SK-N-SH (cell line): ENCODE measurements at regions not wholly inside any gene's neighbourhood (a gene's known extent, or its start where the extent isn't known, plus 50 kb on each side); places are given as distances from the start of the nearest gene placed in this dataset.

Experiments
- CTCF ChIA-PET: fragments of 300-600, 350-600 bp; formaldehyde crosslinking; extraction: SDS; loops from one replicate; lab custom pipeline; 2021; lab: Yijun Ruan, JAX
- POLR2A ChIA-PET: fragments of 350-600 bp; sonication (Branson Sonifier 250); formaldehyde crosslinking; extraction: SDS; loops from one replicate; lab custom pipeline; 2020; ENCODE audit warnings: antibody characterized with exemption, inconsistent platforms; lab: Yijun Ruan, JAX
- DNase-seq: peaks from one replicate; pipeline ENCODE4 v3.0.0; 2012
- H2AFZ ChIP-seq: fragments of 200-600 bp; sonication (generic); 2 replicates; pipeline ENCODE4 v1.8.1; 2016; ENCODE audit warnings: antibody characterized with exemption, mild to moderate bottlenecking, low read depth
- H3F3A ChIP-seq: fragments of 200-600 bp; sonication (generic); replicated peaks from 2 replicates; pipeline ENCODE3; 2016; ENCODE audit warnings: antibody characterized with exemption, mild to moderate bottlenecking; ENCODE audit not compliant: insufficient read depth
- H3K27ac ChIP-seq, 2 experiments: fragments of 200-500 bp in 1 of 2; fragments of 200-600 bp in 1 of 2; sonication (Bioruptor generic) in 1 of 2; sonication (generic), shearing (Covaris generic) in 1 of 2; 2 replicates each; pipeline versions ENCODE4 v1.5.1 to v1.6.1; 2014 to 2016; ENCODE audit warnings: low read depth in 2 of 2, inconsistent platforms in 1 of 2, low read length in 1 of 2, mild to moderate bottlenecking in 1 of 2, mixed read lengths in 1 of 2
- H3K27me3 ChIP-seq: fragments of 200-600 bp; sonication (generic), shearing (Covaris generic); 2 replicates; pipeline ENCODE4 v1.6.1; 2016; ENCODE audit warnings: mixed run types; ENCODE audit not compliant: insufficient read depth
- H3K36me3 ChIP-seq, 2 experiments: fragments of 200-500 bp in 1 of 2; fragments of 200-600 bp in 1 of 2; sonication (Bioruptor generic) in 1 of 2; sonication (generic) in 1 of 2; replicated peaks in 1 of 2; 2 replicates each; pipeline versions ENCODE3 to v1.5.1; 2014 to 2016; ENCODE audit warnings: low read length in 1 of 2, mild to moderate bottlenecking in 1 of 2; ENCODE audit not compliant: insufficient read depth in 2 of 2, control insufficient read depth in 1 of 2
- H3K4me1 ChIP-seq, 2 experiments: fragments of 200-500 bp in 1 of 2; fragments of 200-600 bp in 1 of 2; sonication (Bioruptor generic) in 1 of 2; sonication (generic), shearing (Covaris generic) in 1 of 2; 2 replicates each; pipeline versions ENCODE4 v1.5.1 to v1.6.1; 2014 to 2016; ENCODE audit warnings: low read depth in 1 of 2, low read length in 1 of 2, mixed run types in 1 of 2; ENCODE audit not compliant: insufficient read depth in 2 of 2, control insufficient read depth in 1 of 2
- H3K4me2 ChIP-seq: fragments of 200-600 bp; sonication (generic), shearing (Covaris generic); 2 replicates; pipeline ENCODE4 v1.6.1; 2017; ENCODE audit warnings: mixed run types
- H3K4me3 ChIP-seq, 2 experiments: fragments of 200-500 bp in 1 of 2; fragments of 200-600 bp in 1 of 2; sonication (Bioruptor generic) in 1 of 2; sonication (generic), shearing (Covaris generic) in 1 of 2; 2 replicates each; pipeline versions ENCODE4 v1.5.1 to v1.8.1; 2014 to 2016; ENCODE audit warnings: low read depth in 2 of 2, inconsistent platforms in 1 of 2, low read length in 1 of 2, mild to moderate bottlenecking in 1 of 2, mixed read lengths in 1 of 2, moderate library complexity in 1 of 2
- H3K79me2 ChIP-seq: fragments of 200-600 bp; sonication (generic); 2 replicates; pipeline ENCODE4 v1.8.1; 2017; ENCODE audit warnings: mild to moderate bottlenecking; ENCODE audit not compliant: insufficient read depth
- H3K9ac ChIP-seq: fragments of 200-600 bp; sonication (generic); 2 replicates; pipeline ENCODE4 v1.6.1; 2017; ENCODE audit warnings: mixed run types
- H3K9me2 ChIP-seq: fragments of 200-600 bp; sonication (generic); 2 replicates; pipeline ENCODE4 v1.6.1; 2017; ENCODE audit warnings: mixed run types
- H3K9me3 ChIP-seq: fragments of 200-600 bp; sonication (generic); 2 replicates; pipeline ENCODE4 v1.6.1; 2017; ENCODE audit warnings: mixed run types, mild to moderate bottlenecking, moderate library complexity
- H4K20me1 ChIP-seq: fragments of 200-600 bp; sonication (generic); 2 replicates; pipeline ENCODE4 v1.6.1; 2017; ENCODE audit warnings: mild to moderate bottlenecking, mixed run types; ENCODE audit not compliant: insufficient read depth
- CHD2 ChIP-seq: fragments of 150-350 bp; IDR thresholded peaks from 2 replicates; pipeline ENCODE4 v1.6.1; 2018; ENCODE audit warnings: low read length; ENCODE audit not compliant: partially characterized antibody
- CTCF ChIP-seq: fragments of 200-600 bp; sonication (generic); IDR thresholded peaks from 2 replicates; pipeline ENCODE4 v1.6.1; 2017; ENCODE audit warnings: antibody characterized with exemption, mild to moderate bottlenecking, moderate library complexity
- ELF1 ChIP-seq: IDR thresholded peaks from 2 replicates; pipeline ENCODE4 v1.4.0; 2012
- EP300 ChIP-seq, 2 experiments: IDR thresholded peaks; 2 replicates each; pipeline versions ENCODE4 v1.4.0 to v1.6.1; 2012; ENCODE audit warnings: borderline replicate concordance in 1 of 2, low read depth in 1 of 2, low read length in 1 of 2
- FOXM1 ChIP-seq: IDR thresholded peaks from 2 replicates; pipeline ENCODE4 v1.4.0; 2012; ENCODE audit warnings: low read depth, mild to moderate bottlenecking
- POLR2AphosphoS5 ChIP-seq: IDR thresholded peaks from 2 replicates; pipeline ENCODE4 v1.6.1; 2012; ENCODE audit warnings: low read depth, low read length
- RAD21 ChIP-seq: IDR thresholded peaks from 2 replicates; pipeline ENCODE4 v1.6.1; 2012; ENCODE audit warnings: mild to moderate bottlenecking, low read length
- REST ChIP-seq: IDR thresholded peaks from 2 replicates; pipeline ENCODE4 v1.6.1; 2012; ENCODE audit warnings: mild to moderate bottlenecking, low read depth, low read length, moderate library complexity
- RXRA ChIP-seq: IDR thresholded peaks from 2 replicates; pipeline ENCODE4 v1.4.0; 2012; ENCODE audit warnings: low read depth, mild to moderate bottlenecking, borderline replicate concordance
- TEAD4 ChIP-seq: IDR thresholded peaks from 2 replicates; pipeline ENCODE4 v1.4.0; 2012; ENCODE audit warnings: mild to moderate bottlenecking, borderline replicate concordance; ENCODE audit not compliant: insufficient read depth
- ZBTB33 ChIP-seq: IDR thresholded peaks from 2 replicates; pipeline ENCODE4 v1.4.0; 2012; ENCODE audit warnings: low read depth, borderline replicate concordance
- WGBS: methylation state at CpG from one replicate; pipeline ENCODE4 v1.1.6; 2017; ENCODE audit warnings: low lambda C conversion rate; 5-methylcytosine and 5-hydroxymethylcytosine counted together

- no peak for DNase-seq
- ChIA-PET CTCF (interaction anchor here (0.6 kb wide), 1 partner anchor 11 kb away, joined by 3 read pairs; no protein-coding TSS in a partner anchor), POLR2A (no interaction called here)
- H3K9me3 ChIP-seq, result no peaks in the 10 kb centered on the region
- 84% methylated on average over 3 of the region's 3 CpGs for WGBS
- H3K4me2 ChIP-seq, result no peak overlapping the region
- H3K79me2 ChIP-seq, result no peaks in the 10 kb centered on the region
- no peaks in the 10 kb centered on the region for H4K20me1 ChIP-seq
- H3K9me2 ChIP-seq, result no peaks in the 10 kb centered on the region; the same call in 1 of the 2 replicates
- no peak overlapping the region for H3K27ac ChIP-seq
- no peaks in the 10 kb centered on the region for H3K4me1 ChIP-seq
- H3K9ac ChIP-seq, result no peak overlapping the region
- H2AFZ ChIP-seq, result no peak overlapping the region
- no peaks in the 10 kb centered on the region for H3F3A ChIP-seq
- no peak overlapping the region for H3K4me3 ChIP-seq
- no peaks in the 10 kb centered on the region for H3K36me3 ChIP-seq
- no peaks in the 10 kb centered on the region for H3K27me3 ChIP-seq
- no peak for TF ChIP-seq CHD2
- TF ChIP-seq ELF1, result no peak
- no peak for TF ChIP-seq RAD21
- TF ChIP-seq ZBTB33, result no peak
- no peak for TF ChIP-seq FOXM1
- TF ChIP-seq TEAD4, result no peak
- no peak for TF ChIP-seq REST
- TF ChIP-seq POLR2AphosphoS5, result no peak
- TF ChIP-seq RXRA, result no peak
- no peak for TF ChIP-seq CTCF
- no peak for TF ChIP-seq EP300 (IDR thresholded peaks at IDR 0.05; ENCODE audit: borderline replicate concordance in 1 of 2, low read depth in 1 of 2, low read length in 1 of 2)
Observed at GRCh38 chr2:146040051-146040450, 1520.1 kb upstream of the ZEB2 start.
